ENCODE measurements at regions not wholly inside any gene's neighbourhood (a gene's known extent, or its start where the extent isn't known, plus 50 kb on each side); places are given as distances from the start of the nearest gene placed in this dataset.
"Not testable (repeated sequence)": the region's sequence is repeated elsewhere in the genome, so short reads cannot be mapped to it uniquely, and the experiment has no call there.

DNA sequence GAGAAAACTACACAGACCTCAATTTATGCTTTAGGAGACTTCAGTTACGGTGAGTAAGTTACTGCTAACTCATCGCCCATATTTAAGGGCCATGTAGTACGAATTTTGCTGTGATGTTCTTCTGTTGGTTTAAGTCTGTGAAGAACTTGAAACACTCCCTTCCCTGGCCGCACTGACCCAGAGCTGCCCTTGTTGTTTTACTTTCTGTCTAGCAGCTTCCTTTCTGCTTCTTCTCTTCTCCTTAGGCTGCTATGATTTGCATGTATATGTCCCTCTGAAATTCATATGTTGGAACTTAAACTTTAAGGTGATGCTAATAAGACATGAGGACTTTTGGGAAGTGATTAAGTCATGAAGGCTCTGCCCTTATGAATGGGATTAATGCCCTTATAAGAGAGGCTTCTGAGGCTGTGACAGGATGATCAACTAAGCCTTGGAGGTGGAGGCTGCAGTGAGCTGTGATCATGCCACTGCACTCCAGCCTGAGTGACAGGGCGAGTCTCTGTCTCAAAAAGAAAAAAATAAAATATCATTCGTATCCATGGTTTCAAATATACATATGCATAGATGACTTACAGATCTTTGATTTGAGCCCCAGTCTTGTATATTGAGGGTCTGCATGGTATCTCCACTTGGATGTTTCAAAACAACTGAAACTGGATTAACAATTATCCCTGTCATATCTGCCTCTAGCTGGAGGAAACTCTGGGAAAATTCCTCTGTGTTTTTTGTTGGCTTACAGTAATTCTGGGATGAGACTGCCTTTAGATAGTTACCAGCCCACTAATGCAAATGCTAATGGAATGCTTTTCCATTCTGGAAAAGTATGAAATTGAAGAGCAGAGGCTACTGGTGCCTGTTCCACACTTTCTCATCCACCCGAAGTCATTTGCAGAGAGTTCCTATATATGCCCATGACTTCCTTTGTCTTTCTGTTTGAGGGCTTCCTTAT is 263.4 kb upstream of the ACTBL2 start:
- Mint-ChIP-seq H3K27me3 (peaks cover 10% of the 10 kb centered on the region), H3K9me3 (peaks cover 0 to 6% (median 0%) of the 10 kb centered on the region in 7 donors), H3K36me3 (peaks cover 4% of the 10 kb centered on the region), H3K27ac (no peak overlapping the region), H3K4me3 (no peak overlapping the region), H3K4me1 (no peaks in the 10 kb centered on the region)
- Histone ChIP-seq H3K4me1 (ENCODE audit: control insufficient read depth, insufficient read depth, low read length, poor library complexity, severe bottlenecking) (no peaks in the 10 kb centered on the region), H3K36me3 (ENCODE audit: control insufficient read depth, insufficient read depth, low read length) (no peaks in the 10 kb centered on the region), H3K9me3 (ENCODE audit: control insufficient read depth in 2 of 2, low read length in 2 of 2) (no peaks in the 10 kb centered on the region), H3K27me3 (ENCODE audit: control insufficient read depth, insufficient read depth, low read length) (no peaks in the 10 kb centered on the region), H3K4me3 (ENCODE audit: low read depth, low read length) (no peak overlapping the region), H3K27ac (ENCODE audit: insufficient read depth, low read length, poor library complexity, severe bottlenecking) (no peak overlapping the region)
- DNase-seq (no peak), ATAC-seq (ENCODE audit: low read depth in 2 of 2) (no peak)

DNA sequence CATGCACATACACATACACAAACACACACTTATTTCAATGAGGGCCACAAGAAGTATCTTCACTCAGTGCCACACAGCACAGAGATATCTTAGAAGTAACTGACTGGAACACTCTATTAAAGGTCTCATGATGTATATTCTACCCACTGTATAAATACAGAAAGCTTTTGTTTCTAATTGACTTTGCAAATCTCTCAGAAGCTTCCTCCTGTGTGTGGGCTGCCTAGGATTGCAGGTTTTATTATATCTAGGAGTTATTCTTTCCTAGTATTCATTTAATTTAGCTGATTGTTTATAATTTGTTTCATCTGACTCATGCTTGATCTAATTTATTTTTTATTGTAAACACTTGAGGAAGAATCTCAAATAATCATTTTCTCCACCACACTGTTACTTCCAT is 262.4 kb upstream of the ACTBL2 start:
- Histone ChIP-seq H3K36me3 (ENCODE audit: control insufficient read depth, insufficient read depth, low read length) (no peaks in the 10 kb centered on the region), H3K4me1 (ENCODE audit: control insufficient read depth, insufficient read depth, low read length, poor library complexity, severe bottlenecking) (no peaks in the 10 kb centered on the region), H3K9me3 (ENCODE audit: control insufficient read depth in 2 of 2, low read length in 2 of 2) (no peaks in the 10 kb centered on the region), H3K4me3 (ENCODE audit: low read depth, low read length) (no peak overlapping the region), H3K27me3 (ENCODE audit: control insufficient read depth, insufficient read depth, low read length) (no peaks in the 10 kb centered on the region), H3K27ac (ENCODE audit: insufficient read depth, low read length, poor library complexity, severe bottlenecking) (no peak overlapping the region)
- Mint-ChIP-seq H3K4me1 (no peaks in the 10 kb centered on the region), H3K27ac (no peak overlapping the region), H3K36me3 (peaks cover 4% of the 10 kb centered on the region), H3K4me3 (no peak overlapping the region), H3K9me3 (peaks cover 0 to 6% (median 0%) of the 10 kb centered on the region in 7 donors), H3K27me3 (peaks cover 10% of the 10 kb centered on the region)
- no peak for ATAC-seq (ENCODE audit: low read depth in 2 of 2)
- no peak for DNase-seq

- Histone ChIP-seq H3K27me3 (ENCODE audit: control insufficient read depth, insufficient read depth, low read length) (no peaks in the 10 kb centered on the region), H3K9me3 (ENCODE audit: control insufficient read depth in 2 of 2, low read length in 2 of 2) (no peaks in the 10 kb centered on the region), H3K27ac (ENCODE audit: insufficient read depth, low read length, poor library complexity, severe bottlenecking) (no peak overlapping the region), H3K4me1 (ENCODE audit: control insufficient read depth, insufficient read depth, low read length, poor library complexity, severe bottlenecking) (no peaks in the 10 kb centered on the region), H3K36me3 (ENCODE audit: control insufficient read depth, insufficient read depth, low read length) (no peaks in the 10 kb centered on the region), H3K4me3 (ENCODE audit: low read depth, low read length) (no peak overlapping the region)
- H3K9me3 Mint-ChIP-seq = no peaks in the 10 kb centered on the region
- H3K4me3 Mint-ChIP-seq = no peak overlapping the region
- DNase-seq = no peak
- no peaks in the 10 kb centered on the region for H3K36me3 Mint-ChIP-seq
- no peak overlapping the region for H3K27ac Mint-ChIP-seq
- H3K27me3 Mint-ChIP-seq = peaks cover 5% of the 10 kb centered on the region
- H3K4me1 Mint-ChIP-seq = no peaks in the 10 kb centered on the region
- no peak for ATAC-seq (ENCODE audit: low read depth in 2 of 2)
Observed at GRCh38 chr5:57741336-57741735, 258.7 kb upstream of the ACTBL2 start.

DNA sequence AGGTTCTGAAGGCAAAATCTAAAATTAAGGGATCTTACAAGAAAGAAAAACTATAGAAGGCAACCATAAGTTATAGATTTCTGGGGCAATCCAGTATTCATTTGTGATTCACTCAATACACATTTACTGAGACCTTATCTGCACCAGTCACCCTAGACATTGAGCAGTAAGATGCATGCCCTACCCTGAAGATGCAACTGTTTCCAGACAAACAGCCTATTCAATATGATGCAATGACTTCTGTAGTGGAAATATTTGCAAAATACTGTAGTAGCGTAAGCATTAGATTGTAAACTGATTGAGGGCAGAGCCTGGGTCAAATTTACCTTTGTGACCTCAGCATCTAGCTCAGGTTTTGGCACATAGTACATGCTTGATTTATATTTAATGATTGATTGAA is 256.2 kb upstream of the ACTBL2 start:
- H3K9me3 ChIP-seq (ENCODE audit: control insufficient read depth in 2 of 2, low read length in 2 of 2) = no peaks in the 10 kb centered on the region
- no peaks in the 10 kb centered on the region for H3K27me3 ChIP-seq (ENCODE audit: control insufficient read depth, insufficient read depth, low read length)
- no peaks in the 10 kb centered on the region for H3K36me3 ChIP-seq (ENCODE audit: control insufficient read depth, insufficient read depth, low read length)
- peaks cover 0 to 2% (median 0%) of the 10 kb centered on the region in 7 donors for H3K9me3 Mint-ChIP-seq
- H3K36me3 Mint-ChIP-seq = no peaks in the 10 kb centered on the region
- H3K27ac ChIP-seq (ENCODE audit: insufficient read depth, low read length, poor library complexity, severe bottlenecking) = no peak overlapping the region
- ATAC-seq (ENCODE audit: low read depth in 2 of 2) = no peak
- H3K4me3 Mint-ChIP-seq = no peak overlapping the region
- no peak overlapping the region for H3K4me3 ChIP-seq (ENCODE audit: low read depth, low read length)
- no peak for DNase-seq
- no peaks in the 10 kb centered on the region for H3K4me1 ChIP-seq (ENCODE audit: control insufficient read depth, insufficient read depth, low read length, poor library complexity, severe bottlenecking)
- no peaks in the 10 kb centered on the region for H3K4me1 Mint-ChIP-seq
- no peak overlapping the region for H3K27ac Mint-ChIP-seq
- H3K27me3 Mint-ChIP-seq = peaks cover 5% of the 10 kb centered on the region

DNA sequence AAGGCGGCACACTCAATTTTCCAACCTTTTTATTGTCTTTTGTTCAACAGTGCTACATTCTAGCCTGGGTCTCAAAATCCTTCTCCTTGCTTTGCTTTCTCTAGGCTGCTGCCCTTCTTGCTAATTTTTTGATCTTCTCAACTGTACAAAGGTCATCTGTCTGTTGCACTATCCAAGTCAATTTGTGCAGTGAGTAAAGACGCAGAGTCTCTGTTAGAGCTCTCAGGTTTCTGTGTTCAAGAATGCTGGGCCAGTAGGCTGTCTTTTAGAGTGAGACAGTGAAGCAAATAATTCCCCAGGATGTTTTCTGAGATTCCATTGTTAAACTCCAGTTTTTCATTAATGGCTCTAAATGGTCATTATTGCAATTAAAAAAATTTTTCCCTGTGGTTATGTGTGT is 255.7 kb upstream of the ACTBL2 start:
- Mint-ChIP-seq H3K27ac (no peak overlapping the region), H3K9me3 (peaks cover 0 to 2% (median 0%) of the 10 kb centered on the region in 7 donors), H3K36me3 (no peaks in the 10 kb centered on the region), H3K4me3 (no peak overlapping the region), H3K4me1 (no peaks in the 10 kb centered on the region), H3K27me3 (peaks cover 3% of the 10 kb centered on the region)
- no peaks in the 10 kb centered on the region for H3K9me3 ChIP-seq (ENCODE audit: control insufficient read depth in 2 of 2, low read length in 2 of 2)
- H3K36me3 ChIP-seq (ENCODE audit: control insufficient read depth, insufficient read depth, low read length) = no peaks in the 10 kb centered on the region
- H3K27me3 ChIP-seq (ENCODE audit: control insufficient read depth, insufficient read depth, low read length) = no peaks in the 10 kb centered on the region
- no peak for ATAC-seq (ENCODE audit: low read depth in 2 of 2)
- H3K27ac ChIP-seq (ENCODE audit: insufficient read depth, low read length, poor library complexity, severe bottlenecking) = no peak overlapping the region
- no peak for DNase-seq
- no peak overlapping the region for H3K4me3 ChIP-seq (ENCODE audit: low read depth, low read length)
- H3K4me1 ChIP-seq (ENCODE audit: control insufficient read depth, insufficient read depth, low read length, poor library complexity, severe bottlenecking) = no peaks in the 10 kb centered on the region

GRCh38 chr5:57736716-57737115 is 254.1 kb upstream of the ACTBL2 start:
- Mint-ChIP-seq H3K4me1 (no peaks in the 10 kb centered on the region), H3K4me3 (no peak overlapping the region), H3K27me3 (no peaks in the 10 kb centered on the region), H3K27ac (no peak overlapping the region), H3K36me3 (no peaks in the 10 kb centered on the region), H3K9me3 (peaks cover 0 to 2% (median 0%) of the 10 kb centered on the region in 7 donors)
- Histone ChIP-seq H3K27ac (ENCODE audit: insufficient read depth, low read length, poor library complexity, severe bottlenecking) (no peak overlapping the region), H3K36me3 (ENCODE audit: control insufficient read depth, insufficient read depth, low read length) (no peaks in the 10 kb centered on the region), H3K9me3 (ENCODE audit: control insufficient read depth in 2 of 2, low read length in 2 of 2) (no peaks in the 10 kb centered on the region), H3K27me3 (ENCODE audit: control insufficient read depth, insufficient read depth, low read length) (no peaks in the 10 kb centered on the region), H3K4me1 (ENCODE audit: control insufficient read depth, insufficient read depth, low read length, poor library complexity, severe bottlenecking) (no peaks in the 10 kb centered on the region), H3K4me3 (ENCODE audit: low read depth, low read length) (no peak overlapping the region)
- ATAC-seq (ENCODE audit: low read depth in 2 of 2) = no peak
- DNase-seq = no peak

GRCh38 chr5:57735279-57736153 is 252.9 kb upstream of the ACTBL2 start:
- not testable (repeated sequence) for H3K4me3 ChIP-seq (ENCODE audit: low read depth, low read length); H3K36me3 ChIP-seq (ENCODE audit: control insufficient read depth, insufficient read depth, low read length); H3K27ac ChIP-seq (ENCODE audit: insufficient read depth, low read length, poor library complexity, severe bottlenecking); H3K9me3 Mint-ChIP-seq; H3K4me3 Mint-ChIP-seq; DNase-seq; H3K27me3 ChIP-seq (ENCODE audit: control insufficient read depth, insufficient read depth, low read length); H3K36me3 Mint-ChIP-seq; H3K4me1 ChIP-seq (ENCODE audit: control insufficient read depth, insufficient read depth, low read length, poor library complexity, severe bottlenecking); H3K27me3 Mint-ChIP-seq; ATAC-seq (ENCODE audit: low read depth in 2 of 2); H3K4me1 Mint-ChIP-seq; H3K9me3 ChIP-seq (ENCODE audit: control insufficient read depth in 2 of 2, low read length in 2 of 2); H3K27ac Mint-ChIP-seq

All from CD4-positive, CD25-positive, alpha-beta regulatory T cell (primary cell).